ENCODE measurements at regions not wholly inside any gene's neighbourhood (a gene's known extent, or its start where the extent isn't known, plus 50 kb on each side); places are given as distances from the start of the nearest gene placed in this dataset.

DNA sequence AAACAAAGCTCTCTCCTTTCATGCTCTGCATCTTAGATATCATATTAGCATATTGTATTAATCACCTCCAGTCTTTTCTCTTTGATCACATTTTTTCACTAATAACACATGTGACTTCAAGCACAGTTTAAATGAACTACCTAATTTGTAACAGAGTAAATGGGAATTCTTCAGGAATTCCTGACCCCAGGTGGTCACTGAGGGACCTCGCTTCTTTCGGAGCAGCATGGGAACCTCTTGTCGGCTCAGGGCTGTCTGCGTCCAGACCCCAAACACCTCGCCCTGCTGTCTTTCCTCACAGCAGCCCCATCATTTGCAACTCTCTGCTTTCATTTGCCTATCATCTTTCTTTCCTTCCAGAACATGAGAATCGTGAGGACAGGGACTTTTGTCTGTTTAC lies 103.5 kb downstream of the DACT2 start:
- TF ChIP-seq, protein P1, sequence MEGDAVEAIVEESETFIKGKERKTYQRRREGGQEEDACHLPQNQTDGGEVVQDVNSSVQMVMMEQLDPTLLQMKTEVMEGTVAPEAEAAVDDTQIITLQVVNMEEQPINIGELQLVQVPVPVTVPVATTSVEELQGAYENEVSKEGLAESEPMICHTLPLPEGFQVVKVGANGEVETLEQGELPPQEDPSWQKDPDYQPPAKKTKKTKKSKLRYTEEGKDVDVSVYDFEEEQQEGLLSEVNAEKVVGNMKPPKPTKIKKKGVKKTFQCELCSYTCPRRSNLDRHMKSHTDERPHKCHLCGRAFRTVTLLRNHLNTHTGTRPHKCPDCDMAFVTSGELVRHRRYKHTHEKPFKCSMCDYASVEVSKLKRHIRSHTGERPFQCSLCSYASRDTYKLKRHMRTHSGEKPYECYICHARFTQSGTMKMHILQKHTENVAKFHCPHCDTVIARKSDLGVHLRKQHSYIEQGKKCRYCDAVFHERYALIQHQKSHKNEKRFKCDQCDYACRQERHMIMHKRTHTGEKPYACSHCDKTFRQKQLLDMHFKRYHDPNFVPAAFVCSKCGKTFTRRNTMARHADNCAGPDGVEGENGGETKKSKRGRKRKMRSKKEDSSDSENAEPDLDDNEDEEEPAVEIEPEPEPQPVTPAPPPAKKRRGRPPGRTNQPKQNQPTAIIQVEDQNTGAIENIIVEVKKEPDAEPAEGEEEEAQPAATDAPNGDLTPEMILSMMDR (conservative IDR thresholded peaks at IDR 0.05; ENCODE audit: low read depth, low read length): no peak
- no peak for TF ChIP-seq POLR2A (IDR thresholded peaks at IDR 0.05; ENCODE audit: low read depth, low read length)
- TF ChIP-seq RFX5 (IDR thresholded peaks at IDR 0.05; ENCODE audit: low read depth, low read length): no peak
- TF ChIP-seq SMC3 (IDR thresholded peaks at IDR 0.05; ENCODE audit: low read depth, low read length): no peak
- TF ChIP-seq MAZ (IDR thresholded peaks at IDR 0.05; ENCODE audit: borderline replicate concordance, low read depth, low read length): no peak
- TF ChIP-seq, protein P2, sequence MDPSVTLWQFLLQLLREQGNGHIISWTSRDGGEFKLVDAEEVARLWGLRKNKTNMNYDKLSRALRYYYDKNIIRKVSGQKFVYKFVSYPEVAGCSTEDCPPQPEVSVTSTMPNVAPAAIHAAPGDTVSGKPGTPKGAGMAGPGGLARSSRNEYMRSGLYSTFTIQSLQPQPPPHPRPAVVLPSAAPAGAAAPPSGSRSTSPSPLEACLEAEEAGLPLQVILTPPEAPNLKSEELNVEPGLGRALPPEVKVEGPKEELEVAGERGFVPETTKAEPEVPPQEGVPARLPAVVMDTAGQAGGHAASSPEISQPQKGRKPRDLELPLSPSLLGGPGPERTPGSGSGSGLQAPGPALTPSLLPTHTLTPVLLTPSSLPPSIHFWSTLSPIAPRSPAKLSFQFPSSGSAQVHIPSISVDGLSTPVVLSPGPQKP (IDR thresholded peaks at IDR 0.05; ENCODE audit: borderline replicate concordance, low read depth, low read length): no peak
- no peak for TF ChIP-seq BHLHE40 (IDR thresholded peaks at IDR 0.05; ENCODE audit: low read depth, low read length)
- TF ChIP-seq CEBPB (IDR thresholded peaks at IDR 0.05; ENCODE audit: low read depth, low read length): no peak
- TF ChIP-seq RAD21 (IDR thresholded peaks at IDR 0.05; ENCODE audit: low read length): no peak
- TF ChIP-seq MXI1 (IDR thresholded peaks at IDR 0.05; ENCODE audit: borderline replicate concordance, low read depth, low read length): no peak
- no peak for TF ChIP-seq NFE2L2 (IDR thresholded peaks at IDR 0.05; ENCODE audit: low read depth, low read length)
- no peak for TF ChIP-seq FOS (IDR thresholded peaks at IDR 0.05; ENCODE audit: low read depth, low read length)

Measured in IMR-90 (cell line).